ENCODE measurements at regions not wholly inside any gene's neighbourhood (a gene's known extent, or its start where the extent isn't known, plus 50 kb on each side); places are given as distances from the start of the nearest gene placed in this dataset.
"Not testable (repeated sequence)": the region's sequence is repeated elsewhere in the genome, so short reads cannot be mapped to it uniquely, and the experiment has no call there.

- no peak for DNase-seq
Observed at GRCh38 chrX:140447150-140447549, 57.7 kb downstream of the SOX3 start.

DNA sequence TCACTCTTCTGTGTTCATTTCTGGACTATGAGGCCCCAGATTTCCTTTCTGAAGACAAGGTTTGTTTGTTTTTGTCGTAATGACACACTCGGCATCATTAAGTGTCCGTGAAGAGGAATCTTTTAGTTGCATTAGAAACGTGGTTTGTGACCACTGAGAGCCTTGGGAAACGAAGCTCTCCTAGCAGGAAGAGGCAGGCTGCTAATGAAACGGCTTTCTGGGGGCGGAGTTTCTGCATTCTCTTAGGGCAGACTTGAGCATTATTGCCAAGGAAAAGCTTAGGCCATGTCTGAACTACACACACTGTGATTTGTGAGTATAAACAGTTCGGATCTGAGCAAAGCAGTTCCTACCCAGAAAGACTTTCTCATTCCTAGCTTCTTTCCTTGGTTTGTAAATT is 64.0 kb downstream of the SOX3 start:
- DNase-seq: no peak

- DNase-seq: no peak
Observed at GRCh38 chrX:140439476-140439875, 65.4 kb downstream of the SOX3 start.

- DNase-seq: no peak
Observed at GRCh38 chrX:140434347-140434746, 70.5 kb downstream of the SOX3 start.

DNA sequence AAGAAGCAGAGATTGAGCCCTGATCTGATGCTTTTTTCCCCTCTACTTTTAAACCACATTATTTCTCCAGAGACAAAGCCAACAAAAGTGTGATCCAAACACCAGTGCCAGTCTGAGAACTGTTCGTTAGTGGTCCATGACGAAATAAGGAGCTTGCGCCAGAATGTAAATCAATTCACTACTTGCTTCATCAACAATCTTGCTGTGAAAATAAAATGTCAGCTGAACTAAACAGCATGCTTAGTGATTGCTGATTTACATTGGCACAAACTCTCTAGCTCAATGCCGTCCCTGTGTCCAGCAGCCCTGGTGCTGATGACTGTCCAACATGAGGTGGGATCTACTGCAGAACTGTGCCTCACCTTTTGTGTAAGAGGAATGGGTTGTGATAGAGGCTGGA is 71.3 kb downstream of the SOX3 start:
- no peak for DNase-seq

DNA sequence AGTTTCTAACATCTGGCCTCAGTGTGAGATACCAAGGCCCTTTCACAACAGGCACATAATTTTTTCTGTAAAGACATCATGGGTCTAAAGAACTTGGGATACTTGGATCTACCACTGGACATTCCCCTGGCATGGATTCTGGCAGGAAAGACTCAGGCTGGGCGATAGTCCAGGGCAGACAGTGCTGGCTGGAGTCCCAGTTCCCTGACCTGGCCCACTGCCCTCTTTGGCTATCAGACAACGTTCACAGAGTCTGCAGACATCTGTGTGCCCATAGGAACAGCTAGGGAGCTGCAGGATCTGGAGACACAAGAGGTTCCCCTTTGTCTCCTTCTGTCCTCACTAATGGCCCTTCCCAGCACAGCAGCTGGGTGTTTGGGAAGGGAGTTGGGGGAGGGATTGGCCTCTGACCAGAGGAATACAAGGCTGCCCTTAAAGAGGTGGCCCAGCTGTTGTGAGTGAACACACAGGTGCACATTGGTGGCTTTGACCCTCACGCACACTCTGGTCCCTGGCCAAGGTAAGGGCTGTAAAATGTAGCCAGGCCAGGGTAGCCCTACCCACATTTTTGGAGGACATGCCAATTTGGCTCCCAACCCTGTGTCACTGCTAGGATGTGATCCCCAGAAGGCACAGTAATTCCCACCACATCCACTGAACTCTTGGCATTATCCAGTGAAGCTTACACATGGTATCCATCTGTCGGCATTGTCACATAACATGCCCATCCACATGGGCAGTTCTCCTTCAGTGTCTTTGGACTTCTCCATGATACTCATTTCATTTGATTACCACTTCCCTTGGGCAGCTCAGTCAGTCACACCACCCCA is 72.3 kb downstream of the SOX3 start:
- DNase-seq: no peak

DNA sequence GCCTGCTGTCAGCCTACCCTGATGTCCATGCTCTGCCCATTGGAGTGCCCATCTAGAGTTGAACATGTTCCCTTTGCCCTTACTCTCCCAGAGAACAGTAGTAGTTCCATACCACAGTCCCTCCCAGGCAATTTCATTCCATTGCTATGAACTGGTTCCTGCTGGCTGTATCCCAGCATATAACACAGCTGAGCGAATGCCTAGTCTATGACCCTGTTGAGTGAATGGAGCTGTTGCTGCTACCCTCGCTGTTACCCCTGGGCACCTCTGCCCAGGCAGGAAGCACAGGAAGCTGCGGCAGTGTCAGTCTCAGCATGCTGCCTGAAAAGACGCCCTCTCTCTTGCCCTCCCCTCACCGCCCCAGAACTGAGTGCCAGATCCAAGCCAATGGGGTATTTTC is 73.3 kb downstream of the SOX3 start:
- DNase-seq: no peak

- DNase-seq: no peak
Observed at GRCh38 chrX:140425712-140426395, 79.0 kb downstream of the SOX3 start.

DNA sequence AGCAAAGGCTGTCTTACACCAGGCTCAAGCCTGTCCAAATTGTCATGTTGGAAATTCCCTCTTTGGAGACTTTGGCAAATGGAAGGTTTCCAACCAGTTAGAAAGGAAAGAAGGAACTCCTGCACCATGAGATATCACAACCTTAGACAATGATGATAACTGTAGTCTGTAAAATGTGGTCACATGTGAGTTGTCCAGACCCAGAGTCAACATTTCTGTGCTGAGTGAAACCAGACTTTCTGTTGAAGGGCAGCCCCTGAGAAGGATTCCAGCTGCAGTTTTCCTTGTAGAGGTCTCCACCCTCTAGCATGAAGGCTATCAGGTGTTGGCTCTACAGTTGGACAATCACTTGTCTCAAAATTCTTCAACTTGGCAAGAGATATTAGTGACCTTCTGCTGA is 82.4 kb downstream of the SOX3 start:
- no peak for DNase-seq

- DNase-seq: not testable (repeated sequence)
Observed at GRCh38 chrX:140402131-140402530, 102.7 kb downstream of the SOX3 start.

DNA sequence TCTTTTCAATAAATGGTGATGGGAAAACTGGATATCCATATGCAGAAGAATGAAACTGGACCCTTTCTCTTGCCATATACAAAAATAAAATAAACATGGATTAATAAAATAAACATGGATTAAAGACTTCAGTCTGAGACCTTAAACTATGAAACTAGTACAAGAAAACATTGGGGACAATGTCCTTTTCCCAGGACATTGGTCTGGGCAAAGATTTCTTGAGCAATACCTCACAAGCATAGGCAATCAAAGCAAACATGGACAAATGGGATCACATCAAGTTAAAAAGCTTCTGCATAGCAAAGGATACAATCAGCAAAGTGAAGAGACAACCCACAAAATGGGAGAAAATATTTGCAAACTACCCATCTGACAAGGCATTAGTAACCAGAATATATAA is 108.5 kb downstream of the SOX3 start:
- not testable (repeated sequence) for DNase-seq

GRCh38 chrX:140393507-140393906 is 111.4 kb downstream of the SOX3 start:
- DNase-seq: no peak

GRCh38 chrX:140391313-140391712 is 113.6 kb downstream of the SOX3 start:
- no peak for DNase-seq

- DNase-seq: no peak
Observed at GRCh38 chrX:140389331-140389730, 115.5 kb downstream of the SOX3 start.

DNA sequence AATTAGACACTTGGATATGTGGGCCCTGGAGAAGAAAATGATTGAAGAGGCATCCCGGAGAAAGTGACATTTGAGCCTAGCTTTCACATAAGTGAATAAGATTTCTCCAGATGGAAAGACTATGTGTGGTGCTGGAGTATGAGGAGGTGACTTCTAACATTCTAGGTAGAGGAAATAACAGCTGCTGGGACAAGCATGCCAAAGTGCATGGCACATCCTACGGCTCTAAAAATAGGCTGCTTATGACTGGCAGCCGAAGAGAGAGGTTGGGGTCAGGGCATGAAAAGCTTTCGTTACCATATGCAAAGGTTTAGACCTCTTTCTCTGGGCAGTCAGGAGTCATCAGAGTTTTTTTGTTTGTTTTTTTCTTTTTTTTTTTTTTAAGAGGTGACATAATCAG is 142.0 kb downstream of the SOX3 start:
- DNase-seq: no peak

DNA sequence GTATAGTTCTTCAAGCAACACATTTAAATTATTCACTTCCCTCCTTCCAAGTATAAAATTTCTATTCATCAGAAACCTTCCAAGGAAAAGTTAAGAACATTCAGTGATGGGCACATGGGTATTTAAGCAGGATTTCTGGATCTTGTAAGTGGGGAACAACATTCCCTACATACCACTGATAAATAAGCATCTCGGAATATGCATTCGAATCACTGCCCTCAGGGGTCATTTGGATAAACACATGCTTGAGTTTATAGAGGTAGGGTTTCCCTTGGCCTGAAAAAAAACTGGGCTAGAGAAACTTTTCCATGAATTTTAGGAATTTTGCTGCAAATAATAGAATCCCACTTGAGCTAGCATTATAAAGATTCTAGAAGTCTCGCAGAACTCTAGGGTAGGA is 143.9 kb downstream of the SOX3 start:
- DNase-seq: no peak

GRCh38 chrX:140360284-140360683 is 144.6 kb downstream of the SOX3 start:
- no peak for DNase-seq

DNA sequence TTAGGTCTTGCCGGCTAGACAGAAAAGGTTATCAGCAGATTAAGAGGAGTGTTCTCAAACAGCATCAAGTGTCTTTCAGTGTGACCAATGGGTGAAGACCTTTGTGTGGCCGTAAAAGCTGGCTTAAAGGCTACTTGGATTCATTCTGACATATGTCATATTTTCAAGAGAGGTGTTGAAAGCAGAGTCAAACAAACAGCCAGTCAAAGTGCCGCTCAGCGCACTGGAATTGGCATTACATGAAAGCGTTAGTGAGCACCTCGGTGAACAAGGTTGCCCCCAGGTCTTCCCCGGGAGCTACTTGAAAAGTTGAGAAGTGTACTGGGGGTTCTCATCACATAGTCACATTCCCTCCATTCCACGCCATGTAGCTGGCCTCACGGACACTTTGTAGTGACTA is 148.9 kb downstream of the SOX3 start:
- DNase-seq: no peak

DNA sequence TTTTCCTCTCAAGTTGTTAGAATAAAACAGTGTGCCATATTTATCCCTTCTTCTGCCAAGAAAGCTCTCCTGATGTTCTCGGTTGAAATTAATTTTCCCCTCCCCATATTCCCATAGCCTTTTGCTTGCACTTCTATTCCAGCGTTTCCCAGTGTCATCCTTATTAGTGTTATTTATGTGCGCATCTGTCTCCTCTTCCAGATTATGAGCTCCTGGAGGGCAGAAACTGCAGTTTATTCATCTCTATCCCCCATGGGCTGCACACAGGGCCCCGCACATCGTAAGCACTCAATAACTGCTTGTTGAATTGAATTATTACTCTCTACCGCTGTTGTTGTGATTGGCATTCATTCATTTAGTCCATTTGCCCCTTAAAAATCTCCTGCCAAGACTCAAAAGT is 149.4 kb downstream of the SOX3 start:
- no peak for DNase-seq

- no peak for DNase-seq
Observed at GRCh38 chrX:140354431-140355120, 150.3 kb downstream of the SOX3 start.

- no peak for DNase-seq
Observed at GRCh38 chrX:140346729-140347128, 158.1 kb downstream of the SOX3 start.

- DNase-seq: no peak
Observed at GRCh38 chrX:140343226-140343868, 161.5 kb downstream of the SOX3 start.

GRCh38 chrX:140342410-140342809 is 162.5 kb downstream of the SOX3 start:
- DNase-seq: no peak
